ENCODE measurements at regions not wholly inside any gene's neighbourhood (a gene's known extent, or its start where the extent isn't known, plus 50 kb on each side); places are given as distances from the start of the nearest gene placed in this dataset.

- no peak overlapping the region for H3K27ac ChIP-seq
- TF ChIP-seq CTCF (IDR thresholded peaks at IDR 0.05) (no peak), ZFX (IDR thresholded peaks at IDR 0.05; ENCODE audit: borderline replicate concordance) (no peak)
Observed at GRCh38 chr14:98606041-98606640, 665.9 kb downstream of the BCL11B start.

GRCh38 chr14:98606816-98607215 is 665.2 kb downstream of the BCL11B start:
- TF ChIP-seq CTCF (IDR thresholded peaks at IDR 0.05): no peak
- no peak for TF ChIP-seq ZFX (IDR thresholded peaks at IDR 0.05; ENCODE audit: borderline replicate concordance)
- no peak overlapping the region for H3K27ac ChIP-seq

GRCh38 chr14:98607341-98607910 is 664.6 kb downstream of the BCL11B start:
- H3K27ac ChIP-seq: no peak overlapping the region
- TF ChIP-seq ZFX (IDR thresholded peaks at IDR 0.05; ENCODE audit: borderline replicate concordance) (no peak), CTCF (IDR thresholded peaks at IDR 0.05) (no peak)

- no peak overlapping the region for H3K27ac ChIP-seq
Observed at GRCh38 chr14:98608071-98609060, 663.6 kb downstream of the BCL11B start.

GRCh38 chr14:98612434-98613200 is 659.4 kb downstream of the BCL11B start:
- H3K27ac ChIP-seq: no peak overlapping the region
- no peak for TF ChIP-seq CTCF (IDR thresholded peaks at IDR 0.05)
- TF ChIP-seq ZFX (IDR thresholded peaks at IDR 0.05; ENCODE audit: borderline replicate concordance): no peak

More at GRCh38 chr14:98608071-98609060, 663.6 kb downstream of the BCL11B start:
- no peak for TF ChIP-seq ZFX (IDR thresholded peaks at IDR 0.05; ENCODE audit: borderline replicate concordance)
- no peak for TF ChIP-seq CTCF (IDR thresholded peaks at IDR 0.05)

- TF ChIP-seq ZFX (IDR thresholded peaks at IDR 0.05; ENCODE audit: borderline replicate concordance) (no peak), CTCF (IDR thresholded peaks at IDR 0.05) (no peak)
- no peak overlapping the region for H3K27ac ChIP-seq
Observed at GRCh38 chr14:98614741-98615140, 657.3 kb downstream of the BCL11B start.
